Stomach (tissue), 4 donors: ENCODE measurements at regions not wholly inside any gene's neighbourhood (a gene's known extent, or its start where the extent isn't known, plus 50 kb on each side); places are given as distances from the start of the nearest gene placed in this dataset.
"Not testable (repeated sequence)": the region's sequence is repeated elsewhere in the genome, so short reads cannot be mapped to it uniquely, and the experiment has no call there.

Experiments
- POLR2A ChIP-seq, 4 donors: fragments of 450-650 bp; IDR thresholded peaks; one replicate each; pipeline ENCODE4 v1.6.1; 2016; ENCODE audit warnings: antibody characterized with exemption in 4 of 4, control low read depth in 2 of 4, mild to moderate bottlenecking in 1 of 4, moderate library complexity in 1 of 4
- TF ChIP-seq, protein P1 (sequence below), 7 experiments: fragments of 450-650 bp in 4 of 7; fragments of 200-600 bp in 3 of 7; sonication (generic) in 3 of 7; IDR thresholded peaks; one replicate each; pipeline ENCODE4 v1.5.1; 2016 to 2019; ENCODE audit warnings: antibody characterized with exemption in 7 of 7, control low read depth in 2 of 7, mild to moderate bottlenecking in 1 of 7

GRCh38 chr2:87542599-87543174 is 205.2 kb upstream of the PLGLB2 start:
- TF ChIP-seq POLR2A (IDR thresholded peaks at IDR 0.05) = not testable (repeated sequence)
- TF ChIP-seq, protein P1, sequence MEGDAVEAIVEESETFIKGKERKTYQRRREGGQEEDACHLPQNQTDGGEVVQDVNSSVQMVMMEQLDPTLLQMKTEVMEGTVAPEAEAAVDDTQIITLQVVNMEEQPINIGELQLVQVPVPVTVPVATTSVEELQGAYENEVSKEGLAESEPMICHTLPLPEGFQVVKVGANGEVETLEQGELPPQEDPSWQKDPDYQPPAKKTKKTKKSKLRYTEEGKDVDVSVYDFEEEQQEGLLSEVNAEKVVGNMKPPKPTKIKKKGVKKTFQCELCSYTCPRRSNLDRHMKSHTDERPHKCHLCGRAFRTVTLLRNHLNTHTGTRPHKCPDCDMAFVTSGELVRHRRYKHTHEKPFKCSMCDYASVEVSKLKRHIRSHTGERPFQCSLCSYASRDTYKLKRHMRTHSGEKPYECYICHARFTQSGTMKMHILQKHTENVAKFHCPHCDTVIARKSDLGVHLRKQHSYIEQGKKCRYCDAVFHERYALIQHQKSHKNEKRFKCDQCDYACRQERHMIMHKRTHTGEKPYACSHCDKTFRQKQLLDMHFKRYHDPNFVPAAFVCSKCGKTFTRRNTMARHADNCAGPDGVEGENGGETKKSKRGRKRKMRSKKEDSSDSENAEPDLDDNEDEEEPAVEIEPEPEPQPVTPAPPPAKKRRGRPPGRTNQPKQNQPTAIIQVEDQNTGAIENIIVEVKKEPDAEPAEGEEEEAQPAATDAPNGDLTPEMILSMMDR (IDR thresholded peaks at IDR 0.05) = not testable (repeated sequence)
